ENCODE measurements at regions not wholly inside any gene's neighbourhood (a gene's known extent, or its start where the extent isn't known, plus 50 kb on each side); places are given as distances from the start of the nearest gene placed in this dataset.

DNA sequence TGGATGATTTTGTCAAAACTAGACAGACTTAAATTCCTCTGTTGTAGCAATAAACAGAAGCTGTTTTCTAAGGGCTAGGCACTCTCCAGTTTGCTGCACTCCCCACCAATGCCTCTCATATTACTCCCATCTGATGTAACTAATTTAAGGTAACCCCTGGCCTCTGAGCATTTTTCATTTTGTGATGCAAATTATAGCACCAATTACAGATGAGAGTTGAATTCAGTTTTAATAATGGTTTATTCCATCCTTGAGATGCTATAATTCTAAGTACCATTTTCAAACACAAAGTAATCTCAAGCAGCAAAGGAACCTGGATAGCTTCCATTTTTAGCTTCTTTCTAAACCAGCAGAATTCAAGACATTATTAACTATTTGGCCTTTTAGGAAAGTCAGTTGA lies 280.4 kb upstream of the DAB1 start:
- TF ChIP-seq, protein P1, sequence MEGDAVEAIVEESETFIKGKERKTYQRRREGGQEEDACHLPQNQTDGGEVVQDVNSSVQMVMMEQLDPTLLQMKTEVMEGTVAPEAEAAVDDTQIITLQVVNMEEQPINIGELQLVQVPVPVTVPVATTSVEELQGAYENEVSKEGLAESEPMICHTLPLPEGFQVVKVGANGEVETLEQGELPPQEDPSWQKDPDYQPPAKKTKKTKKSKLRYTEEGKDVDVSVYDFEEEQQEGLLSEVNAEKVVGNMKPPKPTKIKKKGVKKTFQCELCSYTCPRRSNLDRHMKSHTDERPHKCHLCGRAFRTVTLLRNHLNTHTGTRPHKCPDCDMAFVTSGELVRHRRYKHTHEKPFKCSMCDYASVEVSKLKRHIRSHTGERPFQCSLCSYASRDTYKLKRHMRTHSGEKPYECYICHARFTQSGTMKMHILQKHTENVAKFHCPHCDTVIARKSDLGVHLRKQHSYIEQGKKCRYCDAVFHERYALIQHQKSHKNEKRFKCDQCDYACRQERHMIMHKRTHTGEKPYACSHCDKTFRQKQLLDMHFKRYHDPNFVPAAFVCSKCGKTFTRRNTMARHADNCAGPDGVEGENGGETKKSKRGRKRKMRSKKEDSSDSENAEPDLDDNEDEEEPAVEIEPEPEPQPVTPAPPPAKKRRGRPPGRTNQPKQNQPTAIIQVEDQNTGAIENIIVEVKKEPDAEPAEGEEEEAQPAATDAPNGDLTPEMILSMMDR (conservative IDR thresholded peaks at IDR 0.05; ENCODE audit: low read depth, low read length) = no peak
- TF ChIP-seq EZH2 (IDR thresholded peaks at IDR 0.05; ENCODE audit: borderline replicate concordance, low read depth, low read length, poor library complexity, severe bottlenecking) = no peak
